ENCODE measurements at regions not wholly inside any gene's neighbourhood (a gene's known extent, or its start where the extent isn't known, plus 50 kb on each side); places are given as distances from the start of the nearest gene placed in this dataset.
"Not testable (repeated sequence)": the region's sequence is repeated elsewhere in the genome, so short reads cannot be mapped to it uniquely, and the experiment has no call there.

- no peak for FAIRE-seq
Measured at GRCh38 chr16:64345142-64345541, 776.7 kb downstream of the CDH11 start.

DNA sequence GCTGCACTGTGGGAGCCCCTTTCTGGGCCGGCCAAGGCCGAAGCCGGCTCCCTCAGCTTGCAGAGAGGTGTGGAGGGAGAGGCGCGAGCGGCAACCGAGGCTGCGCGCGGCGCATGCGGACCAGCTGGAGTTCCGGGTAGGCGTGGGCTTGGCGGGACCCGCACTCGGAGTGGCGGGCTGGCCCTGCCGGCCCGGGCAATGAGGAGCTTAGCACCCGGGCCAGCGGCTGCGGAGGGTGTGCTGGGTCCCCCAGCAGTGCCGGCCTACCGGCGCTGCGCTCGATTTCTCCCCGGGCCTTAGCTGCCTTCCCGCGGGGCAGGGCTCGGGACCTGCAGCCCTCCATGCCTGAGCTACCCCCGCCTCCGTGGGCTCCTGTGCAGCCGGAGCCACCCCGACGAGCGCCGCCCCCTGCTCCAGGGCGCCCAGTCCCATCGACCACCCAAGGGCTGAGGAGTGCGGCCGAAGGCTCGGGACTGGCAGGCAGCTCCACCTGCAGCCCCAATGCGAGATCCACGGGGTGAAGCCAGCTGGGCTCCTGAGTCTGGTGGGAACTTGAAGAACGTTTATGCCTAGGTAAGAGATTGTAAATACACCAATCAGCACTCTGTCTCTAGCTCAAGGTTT lies 777.9 kb downstream of the CDH11 start:
- not testable (repeated sequence) for FAIRE-seq

DNA sequence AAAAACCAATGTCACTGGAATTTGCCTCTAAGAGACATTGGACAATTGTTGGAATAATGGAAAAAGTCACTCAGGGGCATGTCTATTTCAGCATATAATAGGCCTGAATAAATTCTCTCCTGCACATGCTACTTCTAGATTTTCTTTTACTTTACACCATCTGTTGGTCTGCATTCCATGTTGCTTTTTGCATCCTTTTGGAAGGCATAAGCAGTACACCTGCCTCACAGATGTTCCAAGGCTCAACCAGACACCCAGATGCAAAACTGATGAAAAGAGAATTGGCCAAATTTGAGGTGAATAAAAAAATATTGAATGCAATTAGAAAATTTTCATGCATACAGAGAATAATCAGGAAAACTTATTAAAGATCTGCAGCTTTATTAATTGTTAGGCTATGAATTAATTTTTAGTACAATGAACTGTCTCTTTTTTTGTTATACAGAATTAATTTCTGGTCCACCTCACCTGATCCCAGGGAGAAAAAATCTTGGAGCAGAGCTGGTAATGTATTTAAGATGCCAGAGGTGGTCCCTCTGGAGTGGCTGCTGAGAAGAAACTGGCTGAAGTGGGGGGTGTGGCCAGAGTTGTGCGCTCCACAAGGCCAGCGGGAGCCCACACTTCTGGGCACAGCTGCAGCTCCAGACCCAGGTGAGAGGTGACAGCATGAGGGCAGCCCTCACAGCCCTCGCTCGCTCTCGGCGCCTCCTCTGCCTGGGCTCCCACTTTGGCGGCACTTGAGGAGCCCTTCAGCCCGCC lies 778.6 kb downstream of the CDH11 start:
- FAIRE-seq, result no peak

GRCh38 chr16:64341336-64341735 lies 780.5 kb downstream of the CDH11 start:
- not testable (repeated sequence) for FAIRE-seq

GRCh38 chr16:64339052-64339770 lies 782.7 kb downstream of the CDH11 start:
- FAIRE-seq, result no peak

DNA sequence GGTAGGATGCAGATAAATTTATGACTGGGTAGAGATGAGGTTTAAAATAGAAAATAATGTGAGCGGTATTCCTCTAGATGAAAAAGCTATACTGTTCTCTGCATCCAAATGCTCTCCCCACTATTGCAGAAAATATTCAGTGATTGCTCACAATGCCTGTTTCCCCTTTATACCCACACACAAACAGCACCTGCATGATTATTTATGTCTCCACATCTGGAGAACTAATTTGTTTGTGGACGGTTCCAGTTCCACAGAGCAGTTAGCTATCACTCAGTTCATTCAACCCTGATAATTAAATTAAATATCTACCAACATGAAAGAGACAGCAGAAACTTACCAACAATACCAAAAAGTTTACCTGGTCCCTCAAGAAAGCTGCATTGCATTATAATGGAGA lies 800.0 kb downstream of the CDH11 start:
- no peak for FAIRE-seq

DNA sequence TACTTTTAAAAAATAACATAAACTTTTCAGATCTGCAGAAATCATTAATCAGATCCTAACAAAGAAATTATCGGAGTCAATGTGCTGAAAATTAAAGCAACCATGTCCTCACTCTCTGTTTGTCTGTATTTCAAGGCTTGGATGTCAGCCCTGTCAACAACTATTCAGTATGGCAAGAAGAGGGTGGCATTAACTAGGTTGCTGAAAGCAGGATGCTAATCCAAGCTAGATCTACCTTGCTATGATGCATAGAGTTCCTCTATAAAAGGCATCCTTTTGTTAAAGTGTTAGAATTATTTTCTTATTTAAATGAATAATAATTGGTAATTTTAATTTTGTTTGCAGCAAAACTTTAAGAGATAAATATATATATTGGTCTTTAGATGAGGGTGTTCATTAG lies 800.8 kb downstream of the CDH11 start:
- no peak for FAIRE-seq

DNA sequence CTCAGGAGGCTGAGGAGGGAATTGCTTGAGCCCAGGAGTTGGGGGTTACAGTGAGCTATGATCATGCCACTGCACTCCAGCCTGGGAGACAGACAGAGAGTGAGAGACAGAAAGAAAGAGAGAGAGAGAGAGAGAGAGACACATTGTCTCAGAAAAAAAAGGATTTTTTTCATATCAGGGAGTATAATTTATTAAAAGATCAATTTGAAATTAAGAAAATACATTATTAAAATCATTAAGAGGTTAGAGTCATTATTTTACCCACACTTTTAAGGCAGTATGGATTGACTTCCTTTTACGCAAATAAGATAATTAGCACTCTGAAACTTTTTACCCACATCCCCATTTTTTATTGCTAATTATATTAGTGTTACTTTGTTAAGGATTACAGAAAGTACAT lies 804.3 kb downstream of the CDH11 start:
- no peak for FAIRE-seq

GRCh38 chr16:64313726-64314125 lies 808.1 kb downstream of the CDH11 start:
- no peak for FAIRE-seq

GRCh38 chr16:64312980-64313379 lies 808.9 kb downstream of the CDH11 start:
- FAIRE-seq, result no peak

DNA sequence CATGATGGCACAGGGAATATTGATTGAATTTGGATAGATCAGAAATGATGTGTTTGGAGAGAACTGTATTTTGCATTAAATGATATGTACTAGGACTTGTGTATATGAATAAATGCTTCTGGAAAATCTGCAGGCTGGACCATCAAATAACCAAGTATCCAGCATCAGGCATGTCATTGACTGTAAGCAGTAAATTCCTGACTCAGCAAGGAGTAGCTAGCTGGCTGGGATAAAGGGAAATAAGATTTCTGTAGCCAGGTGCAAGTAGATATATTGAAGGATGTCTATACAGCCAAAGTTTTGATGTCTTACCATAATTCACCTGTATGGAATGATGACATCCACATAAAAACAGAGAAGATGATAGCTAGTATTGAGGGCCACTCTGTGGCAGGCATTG lies 809.6 kb downstream of the CDH11 start:
- FAIRE-seq, result no peak

GRCh38 chr16:64311241-64311640 lies 810.6 kb downstream of the CDH11 start:
- no peak for FAIRE-seq

DNA sequence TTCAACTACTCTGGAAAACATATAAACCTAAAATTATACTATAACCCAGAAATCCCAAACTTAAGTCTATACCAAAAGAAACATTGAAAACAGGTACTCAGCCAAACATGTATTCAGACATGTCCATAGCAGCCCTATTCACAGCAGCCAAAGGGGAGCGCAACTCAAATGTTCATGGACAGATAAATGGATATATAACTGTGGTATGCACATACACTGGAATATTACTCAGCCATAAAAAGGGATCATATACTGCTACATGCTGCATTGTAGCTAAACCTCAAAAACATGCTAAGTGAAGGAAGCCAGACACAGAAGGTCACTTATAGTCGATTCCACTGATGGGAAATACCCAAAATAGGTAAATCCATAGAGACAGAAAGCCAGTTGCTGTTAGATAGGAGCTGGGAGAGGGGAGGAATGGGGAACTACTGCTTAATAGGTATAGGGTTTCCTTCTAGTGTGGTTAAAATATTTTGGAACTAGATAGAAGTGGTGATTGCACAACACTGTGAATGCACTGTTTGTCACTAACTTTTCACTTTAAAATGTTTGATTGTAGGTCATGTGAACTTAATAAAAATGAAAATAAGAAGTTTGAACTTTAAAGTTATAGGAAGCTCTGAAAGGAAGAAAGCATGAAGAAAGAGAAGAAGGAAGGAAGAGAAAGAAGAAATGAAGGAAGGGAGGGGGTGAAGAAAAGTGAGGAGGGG lies 812.3 kb downstream of the CDH11 start:
- FAIRE-seq, result no peak

- no peak for FAIRE-seq
Measured at GRCh38 chr16:64308721-64309120, 813.1 kb downstream of the CDH11 start.

DNA sequence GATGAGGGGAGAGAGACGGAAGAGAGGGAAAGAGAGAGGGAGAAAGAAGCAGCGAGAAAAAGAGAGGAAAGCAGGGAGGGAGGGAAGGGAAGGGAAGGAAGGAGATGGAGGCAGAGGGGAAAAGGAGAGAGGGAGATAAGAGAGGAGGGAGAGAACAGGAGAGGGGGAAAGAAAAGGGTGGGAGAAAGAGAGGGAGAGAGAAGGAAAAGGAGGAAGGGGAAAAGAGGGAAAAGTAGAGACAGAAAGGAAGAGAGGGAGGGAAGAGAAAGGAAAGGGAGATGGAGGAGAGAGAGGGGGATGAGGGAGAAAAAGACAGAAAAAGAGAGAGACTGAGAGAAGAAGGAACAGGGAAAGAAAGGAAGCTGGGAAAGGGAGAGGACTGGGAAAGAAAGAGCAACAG lies 814.4 kb downstream of the CDH11 start:
- no peak for FAIRE-seq

- no peak for FAIRE-seq
Measured at GRCh38 chr16:64305663-64306062, 816.2 kb downstream of the CDH11 start.

GRCh38 chr16:64304951-64305350 lies 816.9 kb downstream of the CDH11 start:
- no peak for FAIRE-seq

DNA sequence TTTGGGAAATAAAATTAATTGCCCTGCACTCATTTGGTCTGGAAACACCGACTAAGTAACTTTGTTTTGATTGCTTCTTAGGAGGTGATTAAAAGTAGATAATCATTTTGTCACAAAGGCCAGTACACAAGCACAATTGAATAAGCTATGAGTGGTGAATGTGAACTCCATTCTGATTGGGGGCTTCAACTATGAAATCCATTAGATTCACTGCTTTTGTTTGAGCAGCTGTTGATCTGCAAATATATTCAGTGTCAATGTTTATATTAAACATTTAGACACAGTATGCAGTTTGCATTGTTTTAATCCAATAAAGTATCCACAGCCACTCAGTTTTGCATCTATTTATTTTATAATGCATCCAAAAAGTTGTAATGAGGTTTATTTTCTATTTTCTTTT lies 817.5 kb downstream of the CDH11 start:
- no peak for FAIRE-seq

GRCh38 chr16:64297863-64298600 lies 823.8 kb downstream of the CDH11 start:
- FAIRE-seq, result no peak

DNA sequence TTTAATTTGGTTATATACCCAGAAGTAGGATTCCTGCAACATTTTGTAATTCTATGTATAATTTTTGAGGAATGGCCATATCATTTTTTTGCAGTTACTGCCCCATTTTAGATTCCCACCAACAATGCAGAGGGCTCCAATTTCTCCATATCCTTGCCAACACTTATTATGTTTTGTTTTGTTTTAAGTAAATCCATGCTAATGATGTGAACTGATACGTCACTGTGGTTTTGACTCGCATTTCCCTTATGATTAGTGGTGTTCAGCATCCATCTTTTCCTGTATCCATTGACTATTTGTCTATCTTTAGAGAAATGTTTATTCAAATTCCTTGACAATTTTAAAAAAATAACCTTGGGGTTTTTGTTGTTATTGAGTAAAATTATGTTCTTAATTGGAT lies 826.4 kb downstream of the CDH11 start:
- no peak for FAIRE-seq

- no peak for FAIRE-seq
Measured at GRCh38 chr16:64292953-64293352, 828.9 kb downstream of the CDH11 start.

- no peak for FAIRE-seq
Measured at GRCh38 chr16:64292161-64292560, 829.7 kb downstream of the CDH11 start.

DNA sequence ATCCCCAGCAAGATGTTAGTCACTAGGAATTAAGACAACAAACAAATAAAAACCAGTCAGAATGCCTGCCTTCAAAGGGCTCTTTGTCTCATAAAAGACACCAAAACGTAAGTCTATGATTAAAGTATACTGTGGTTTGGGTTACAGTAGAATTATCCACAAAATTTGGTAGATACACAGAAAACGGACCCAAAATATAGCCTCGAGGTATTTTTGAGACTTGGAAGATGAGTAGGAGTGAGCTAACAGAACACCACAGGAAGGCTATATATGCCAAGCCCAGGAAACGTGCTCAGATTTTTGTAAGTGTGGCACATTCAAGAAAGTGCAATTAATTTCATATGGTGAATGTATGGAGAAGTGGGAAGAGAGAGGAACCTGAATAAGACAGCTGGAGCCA lies 831.4 kb downstream of the CDH11 start:
- no peak for FAIRE-seq

All from TTC549 (cell line).